KOPT-K1 (cell line): ENCODE measurements at regions not wholly inside any gene's neighbourhood (a gene's known extent, or its start where the extent isn't known, plus 50 kb on each side); places are given as distances from the start of the nearest gene placed in this dataset.

Source experiments
- H3K27ac ChIP-seq: fragments of 200-600 bp; sonication (generic); 2 replicates; pipeline ENCODE4 v1.5.1; 2016; ENCODE audit warnings: antibody characterized with exemption, mild to moderate bottlenecking, low read depth, low read length; ENCODE audit not compliant: poor library complexity, severe bottlenecking
- H3K36me3 ChIP-seq: fragments of 200-600 bp; sonication (generic); 2 replicates; pipeline ENCODE4 v1.5.1; 2017; ENCODE audit warnings: antibody characterized with exemption, mild to moderate bottlenecking, low read length, moderate library complexity; ENCODE audit not compliant: insufficient read depth
- H3K9me3 ChIP-seq: fragments of 200-600 bp; sonication (generic); 2 replicates; pipeline ENCODE4 v1.5.1; 2017; ENCODE audit warnings: antibody characterized with exemption, low read length, mild to moderate bottlenecking; ENCODE audit not compliant: insufficient read depth, poor library complexity, severe bottlenecking

GRCh38 chr3:194080913-194081800, 54.8 kb upstream of the HES1 start:
- H3K36me3 ChIP-seq: no peaks in the 10 kb centered on the region
- H3K9me3 ChIP-seq: no peaks in the 10 kb centered on the region
- no peak overlapping the region for H3K27ac ChIP-seq

DNA sequence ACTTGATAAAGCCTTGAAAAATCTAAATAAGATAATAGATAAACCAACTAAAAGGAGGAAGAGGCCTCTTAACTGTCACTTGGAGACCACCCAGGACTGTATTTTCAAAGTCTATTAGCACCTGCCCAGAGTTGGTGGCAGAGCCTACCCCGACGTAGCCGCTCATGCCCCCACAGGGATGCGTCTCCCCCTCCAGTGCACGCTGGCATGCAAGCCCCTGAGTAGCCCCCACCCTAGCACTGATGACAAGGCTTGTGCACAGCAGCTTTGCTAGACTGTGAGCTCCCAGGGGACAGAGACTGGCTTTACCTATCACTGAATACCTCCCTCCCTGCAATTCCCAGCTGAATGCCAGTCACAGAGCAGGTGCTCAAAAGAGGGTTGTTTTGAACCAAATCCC, 54.1 kb upstream of the HES1 start:
- no peak overlapping the region for H3K27ac ChIP-seq
- H3K36me3 ChIP-seq: no peaks in the 10 kb centered on the region
- no peaks in the 10 kb centered on the region for H3K9me3 ChIP-seq

GRCh38 chr3:194082743-194083636, 53.0 kb upstream of the HES1 start:
- H3K36me3 ChIP-seq: no peaks in the 10 kb centered on the region
- no peaks in the 10 kb centered on the region for H3K9me3 ChIP-seq
- no peak overlapping the region for H3K27ac ChIP-seq

DNA sequence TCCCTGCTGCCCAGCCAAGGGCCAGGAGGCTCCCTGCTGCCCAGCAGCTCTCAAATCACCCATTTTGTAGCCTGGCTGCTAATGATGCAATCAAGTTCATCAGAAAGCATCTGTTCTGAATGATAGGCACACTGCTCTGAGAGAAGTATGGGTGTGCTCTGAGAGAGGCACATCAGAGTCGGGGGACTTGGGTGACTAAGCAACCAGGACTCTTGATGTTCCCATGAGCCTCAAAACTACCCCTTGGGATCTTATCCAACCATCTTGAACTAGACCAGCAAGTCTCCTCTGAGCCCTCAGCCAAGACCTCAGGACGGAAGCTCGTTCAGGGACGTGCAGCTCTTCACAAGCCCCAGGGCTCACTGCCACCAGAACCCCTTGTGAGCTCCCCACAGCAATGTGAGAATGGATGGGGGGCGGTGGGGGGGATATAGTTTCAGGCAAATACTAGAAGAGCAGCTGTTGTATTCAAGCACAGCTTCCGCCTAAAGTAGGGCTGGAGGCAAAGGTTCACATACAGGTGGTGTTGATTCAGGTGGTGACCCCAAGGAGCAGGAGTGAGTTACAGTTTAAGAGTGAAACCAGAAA, 52.2 kb upstream of the HES1 start:
- no peak overlapping the region for H3K27ac ChIP-seq
- no peaks in the 10 kb centered on the region for H3K36me3 ChIP-seq
- H3K9me3 ChIP-seq: no peaks in the 10 kb centered on the region

- Histone ChIP-seq H3K9me3 (no peaks in the 10 kb centered on the region), H3K36me3 (no peaks in the 10 kb centered on the region), H3K27ac (no peak overlapping the region)
Observed at GRCh38 chr3:194084284-194084683, 51.7 kb upstream of the HES1 start.
